T-helper 2 cell (primary cell): ENCODE measurements at regions not wholly inside any gene's neighbourhood (a gene's known extent, or its start where the extent isn't known, plus 50 kb on each side); places are given as distances from the start of the nearest gene placed in this dataset.
"Not testable (repeated sequence)": the region's sequence is repeated elsewhere in the genome, so short reads cannot be mapped to it uniquely, and the experiment has no call there.

Experiments used
- DNase-seq, 5 experiments: peaks; one replicate each; pipeline versions ENCODE4 v3.0.0 to v3.0.0-alpha.2; 2012 to 2022

DNA sequence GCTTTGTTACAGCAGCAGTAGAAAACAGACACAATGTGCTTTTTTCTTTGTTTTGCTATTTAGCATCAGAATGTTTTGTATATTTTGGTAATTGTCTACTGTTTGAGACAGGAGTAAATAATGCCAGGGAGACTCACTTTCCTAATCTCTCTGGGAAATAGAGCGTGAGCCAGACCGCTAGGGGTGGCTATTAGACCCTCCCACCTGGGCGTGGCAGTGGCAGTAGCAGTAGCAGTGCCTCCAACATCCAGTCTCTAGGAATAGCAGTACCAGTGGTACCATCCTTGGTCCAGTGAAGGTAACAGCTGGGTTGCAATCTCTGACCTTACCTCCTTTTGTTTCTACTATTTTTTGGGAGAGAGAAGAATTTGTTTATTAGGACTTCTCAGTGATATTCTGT, 165.7 kb upstream of the MAGI2 start:
- no peak for DNase-seq

DNA sequence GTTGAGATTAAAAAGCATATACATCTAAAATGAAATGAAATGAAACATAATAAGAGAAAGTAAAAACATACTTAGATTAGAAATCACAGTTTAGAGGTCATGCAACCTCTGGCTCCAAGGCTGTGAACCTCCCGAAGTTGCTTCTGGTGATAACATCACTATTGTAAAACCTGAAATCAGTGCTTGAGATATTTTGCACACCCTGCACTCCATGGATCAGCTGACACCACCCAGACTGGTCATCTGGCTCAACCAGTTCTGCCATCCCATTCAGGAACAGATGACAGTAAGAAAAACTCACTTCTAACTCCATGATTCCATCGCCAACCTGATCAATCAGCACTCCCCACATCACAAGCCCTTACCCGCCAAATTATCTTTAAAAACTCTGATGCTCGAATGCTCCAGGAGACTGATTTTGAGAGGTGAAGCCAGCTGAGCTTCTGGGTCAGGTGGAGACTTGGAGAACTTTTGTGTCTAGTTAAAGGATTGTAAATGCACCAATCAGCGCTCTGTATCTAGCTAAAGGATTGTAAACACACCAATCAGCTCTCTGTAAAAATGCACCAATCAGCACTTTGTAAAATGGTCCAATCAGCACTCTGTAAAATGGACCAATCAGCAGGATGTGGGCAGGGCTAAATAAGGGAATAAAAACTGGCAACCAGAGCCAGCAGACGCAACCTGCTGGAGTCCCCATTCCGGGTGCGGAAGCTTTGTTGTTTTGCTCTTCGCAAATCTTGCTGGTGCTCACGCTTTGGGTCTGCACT, 162.6 kb upstream of the MAGI2 start:
- DNase-seq = no peak

DNA sequence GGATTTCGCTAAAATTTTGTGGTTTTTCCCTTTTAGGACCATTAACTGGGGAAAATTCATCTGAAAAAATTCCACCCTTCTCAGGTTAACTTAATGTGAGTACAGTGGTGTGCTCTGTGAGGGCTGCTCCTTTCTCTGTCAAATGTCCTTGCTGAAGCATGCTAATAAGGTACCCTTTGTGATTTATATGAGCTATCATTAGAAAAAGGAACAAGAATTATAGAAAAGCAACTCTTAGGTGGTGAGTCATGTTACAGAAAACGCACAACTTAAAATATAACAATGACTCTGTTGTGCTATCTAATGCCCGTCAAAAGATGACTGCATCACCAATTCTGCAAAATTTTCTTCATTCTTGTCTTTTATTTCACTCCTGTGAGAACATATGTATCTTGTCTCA, 162.0 kb upstream of the MAGI2 start:
- no peak for DNase-seq

DNA sequence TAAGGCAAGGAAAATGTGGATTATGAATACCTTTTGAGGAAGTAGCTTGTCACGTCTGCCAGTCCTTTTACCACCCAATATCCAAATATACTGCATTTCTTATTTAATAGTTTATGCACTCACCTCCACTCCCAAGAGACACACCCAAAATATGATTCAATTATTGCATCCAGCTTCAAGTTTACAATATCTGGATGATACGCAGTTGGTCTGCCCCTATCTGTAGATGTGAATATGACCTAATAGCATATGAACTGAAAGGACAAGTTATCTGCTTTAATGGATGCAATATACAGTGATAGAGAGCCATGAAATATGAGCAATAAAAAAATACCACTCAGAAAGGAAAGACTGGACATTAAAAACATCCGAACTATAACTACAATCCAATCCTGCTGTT, 159.4 kb upstream of the MAGI2 start:
- no peak for DNase-seq

DNA sequence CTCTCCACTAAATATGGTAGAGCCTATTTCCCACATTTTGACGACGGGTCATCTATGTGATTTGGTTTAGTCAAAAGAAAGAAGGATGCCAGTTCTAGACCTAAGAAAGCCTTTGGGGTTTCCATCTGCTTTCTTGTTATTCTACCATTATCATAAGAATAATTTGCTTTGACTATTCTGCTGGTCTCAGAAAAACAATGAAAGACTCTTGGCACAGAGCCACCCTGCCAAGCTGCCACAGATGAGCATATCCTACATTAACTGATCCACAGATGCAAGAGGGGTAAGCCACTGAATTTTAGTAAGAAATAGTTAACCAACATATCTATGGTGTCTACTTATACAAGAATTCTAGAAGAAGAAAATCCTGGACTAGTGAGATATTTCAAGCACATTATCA, 158.6 kb upstream of the MAGI2 start:
- no peak for DNase-seq

DNA sequence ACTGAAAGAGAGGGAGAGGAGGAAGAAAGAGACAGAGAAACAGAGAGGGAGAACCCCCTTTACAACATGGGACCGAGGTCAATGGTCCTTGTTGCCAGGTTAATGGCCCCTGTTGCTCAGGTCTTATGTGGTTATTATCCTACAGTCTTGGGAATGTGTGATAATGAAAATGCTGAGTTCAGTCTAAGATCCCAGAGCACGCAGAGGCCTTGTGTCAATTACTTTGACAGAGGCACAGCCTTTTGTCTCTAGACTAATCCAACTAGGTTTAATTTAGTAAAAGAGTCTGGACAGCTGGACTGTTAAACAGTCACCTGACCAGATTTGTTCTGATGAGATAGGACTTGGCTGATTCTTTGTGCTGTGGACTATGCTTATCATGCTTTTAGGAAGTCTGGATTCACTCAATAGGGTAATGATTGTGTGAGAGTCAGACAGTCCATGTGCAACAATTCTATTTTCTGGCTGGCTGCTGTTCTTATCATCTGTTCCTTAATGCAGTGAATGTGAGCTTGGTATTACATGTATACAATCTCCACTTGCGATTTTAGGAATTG, 157.4 kb upstream of the MAGI2 start:
- no peak for DNase-seq

DNA sequence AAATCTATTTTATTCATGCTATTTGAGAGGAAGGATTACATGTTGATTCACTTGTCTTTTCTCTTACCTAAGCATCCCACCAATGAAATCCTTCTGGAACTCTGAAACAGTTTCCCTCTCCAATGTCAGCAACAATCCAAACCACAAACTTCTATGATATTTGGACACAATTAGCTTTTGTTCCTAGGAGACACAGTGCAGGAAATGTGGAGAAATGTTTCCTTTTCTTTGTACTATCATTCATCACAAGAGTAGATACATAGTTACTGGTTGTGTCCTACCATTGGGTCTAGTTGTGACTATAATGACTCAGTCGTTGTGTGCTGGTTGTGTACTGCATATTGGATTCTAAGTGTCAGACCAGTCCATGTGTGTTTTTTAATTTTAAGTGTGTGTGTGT, 156.8 kb upstream of the MAGI2 start:
- no peak for DNase-seq

DNA sequence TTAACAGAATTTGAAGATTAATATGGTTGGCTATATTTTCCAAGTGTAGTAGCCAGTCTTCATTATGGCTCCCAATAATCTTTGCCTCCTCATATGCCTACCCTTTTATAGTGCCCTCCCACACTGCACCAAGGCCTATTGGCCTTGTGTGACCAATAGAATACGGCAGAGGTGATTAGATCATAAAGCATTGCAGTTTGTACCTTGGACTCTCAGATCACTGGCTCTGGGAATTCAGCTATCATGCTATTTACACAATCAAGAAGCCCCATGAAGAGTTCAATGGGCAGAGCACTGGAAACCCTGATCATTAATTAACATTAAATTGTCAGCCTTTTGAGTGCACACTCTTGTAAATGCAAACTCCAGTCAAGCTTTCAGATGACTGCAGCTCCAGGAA, 154.5 kb upstream of the MAGI2 start:
- DNase-seq = no peak

DNA sequence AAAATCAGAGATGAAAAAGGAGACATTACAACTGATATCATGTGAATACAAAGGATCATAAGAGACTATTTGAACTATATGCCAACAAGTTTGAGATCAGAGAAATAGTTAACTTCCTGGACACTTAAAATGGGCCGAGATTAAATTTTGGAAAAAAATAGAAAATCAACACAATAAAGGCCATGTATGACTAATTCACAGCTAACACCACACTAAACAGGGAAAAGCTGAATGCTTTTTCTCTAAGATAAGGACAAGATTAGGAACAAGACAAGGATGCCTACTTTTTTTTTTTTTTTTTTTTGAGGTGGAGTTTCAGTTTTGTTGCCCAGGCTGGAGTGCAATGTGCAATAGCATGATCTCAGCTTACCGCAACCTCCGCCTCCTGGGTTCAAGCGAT, 151.4 kb upstream of the MAGI2 start:
- DNase-seq = no peak

DNA sequence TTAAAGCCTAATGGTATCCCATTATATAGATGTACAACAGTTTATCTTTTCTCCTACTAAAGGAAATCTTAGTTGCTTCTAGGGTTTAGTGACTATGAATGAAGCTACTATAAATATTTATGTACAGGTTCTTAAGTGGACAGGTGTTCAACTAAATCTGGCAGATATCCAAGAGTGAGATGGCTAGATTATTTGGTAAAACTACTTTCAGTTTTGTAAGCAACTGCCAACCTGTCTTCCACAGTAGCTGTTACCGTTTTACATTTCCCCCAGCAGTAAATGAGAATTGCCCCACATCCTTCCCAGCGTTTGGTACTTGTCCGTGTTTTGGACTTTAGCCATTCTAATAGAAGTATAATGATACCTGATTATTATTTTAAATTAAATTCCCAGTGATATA, 144.9 kb upstream of the MAGI2 start:
- DNase-seq = no peak

DNA sequence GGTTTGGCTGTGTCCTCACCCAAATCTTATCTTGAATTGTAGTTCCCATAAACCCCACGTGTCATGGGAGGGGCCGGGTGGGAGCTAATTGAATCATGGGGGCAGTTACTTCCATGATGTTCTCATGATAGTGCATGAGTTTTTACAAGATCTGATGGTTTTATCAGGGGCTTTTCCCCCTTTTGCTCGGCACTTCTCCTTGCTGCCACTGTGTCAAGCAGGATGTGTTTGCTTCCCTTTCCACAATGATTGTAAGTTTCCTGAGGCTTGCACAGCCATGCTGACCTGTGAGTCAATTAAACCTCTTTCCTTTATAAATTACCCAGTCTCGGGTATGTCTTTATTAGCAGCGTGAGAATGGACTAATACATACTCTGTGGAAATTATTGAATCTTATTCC, 141.2 kb upstream of the MAGI2 start:
- not testable (repeated sequence) for DNase-seq

DNA sequence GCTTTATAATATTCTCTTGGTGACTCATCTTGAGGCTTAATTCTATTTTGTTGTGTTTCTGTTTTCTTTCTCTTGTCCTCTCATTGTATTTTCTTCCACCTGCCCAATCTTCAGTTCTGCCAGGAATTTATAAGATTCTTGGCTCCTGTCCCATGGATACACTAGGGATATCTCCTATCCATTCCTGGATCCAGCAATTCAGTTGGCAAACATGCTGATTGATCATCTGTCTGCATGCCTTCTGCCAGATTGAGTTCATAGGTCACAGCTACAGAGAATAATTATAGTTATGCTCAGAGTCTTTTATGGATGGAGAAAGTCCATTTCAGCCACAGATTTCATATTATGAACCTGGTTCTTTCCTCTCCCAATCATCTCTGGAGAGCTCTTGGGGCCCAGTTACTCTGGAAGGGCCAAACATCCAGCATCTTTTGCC, 140.4 kb upstream of the MAGI2 start:
- DNase-seq = no peak

DNA sequence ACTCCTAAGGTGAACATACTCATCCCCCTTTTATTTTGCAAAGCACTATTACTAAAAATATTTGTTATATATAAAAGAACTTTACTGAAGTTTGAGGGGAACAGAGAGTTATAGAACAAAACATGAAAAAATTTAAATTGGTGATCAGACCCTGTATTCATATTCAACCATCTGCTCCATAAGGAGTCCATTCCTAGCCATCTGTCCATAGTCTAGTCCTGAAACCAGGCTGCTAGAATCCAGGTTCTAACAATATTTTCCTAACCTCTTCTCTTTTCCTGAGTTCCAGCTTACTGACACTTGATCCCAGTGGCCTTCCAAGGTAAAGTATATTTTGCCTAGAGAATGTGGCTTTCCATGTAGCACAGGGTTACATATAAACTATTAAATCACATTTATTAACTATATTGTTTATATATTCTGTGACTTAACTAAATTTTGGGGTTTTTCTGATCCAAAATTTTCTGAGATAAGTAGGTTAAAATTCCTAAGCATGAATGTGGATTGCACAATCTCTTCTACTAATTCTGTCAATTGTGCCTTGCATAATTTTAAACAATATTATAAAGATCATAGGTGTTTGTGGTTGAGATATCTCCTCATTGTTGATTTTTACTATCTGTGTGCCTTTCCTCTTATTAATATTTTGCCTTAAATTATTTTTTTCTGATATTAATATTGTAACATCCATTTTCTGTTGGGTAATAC, 137.6 kb upstream of the MAGI2 start:
- DNase-seq = no peak

DNA sequence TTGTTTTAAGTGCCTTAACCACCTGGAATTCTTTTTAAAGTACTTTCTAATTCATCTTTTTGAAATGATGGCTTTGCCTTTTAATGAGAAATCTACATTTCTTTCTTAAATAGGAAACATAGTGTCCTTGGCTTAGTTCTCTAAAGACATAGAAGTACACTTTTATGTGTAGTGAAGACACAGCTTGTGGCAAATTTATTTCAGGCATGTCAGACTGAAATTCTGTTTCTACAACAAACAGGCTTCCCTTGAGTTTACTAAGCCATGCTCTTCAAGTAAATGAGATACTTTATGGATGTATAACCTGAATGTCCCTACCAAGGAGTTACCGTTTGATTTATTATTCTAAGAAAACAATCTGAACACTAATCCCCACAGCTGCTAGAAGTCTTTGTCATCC, 136.9 kb upstream of the MAGI2 start:
- DNase-seq = no peak

DNA sequence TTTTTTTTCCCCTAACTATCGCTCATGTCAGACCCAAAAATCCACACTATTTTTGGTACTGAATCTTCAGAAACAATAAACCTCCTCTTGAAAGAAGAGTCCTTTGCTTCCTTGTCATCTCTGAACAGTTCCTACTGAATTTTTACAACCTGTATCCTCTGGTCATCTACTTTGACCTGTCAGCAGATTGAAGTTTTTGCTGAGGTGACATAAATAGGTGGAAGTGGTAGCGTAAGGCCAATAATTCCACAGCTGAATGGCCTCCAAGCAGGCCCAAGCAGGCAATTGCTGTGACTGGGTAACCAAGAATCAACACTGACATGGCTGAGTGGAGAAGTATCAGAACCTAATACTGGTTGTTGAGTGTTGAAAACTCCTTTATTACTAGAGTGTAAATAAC, 117.4 kb upstream of the MAGI2 start:
- no peak for DNase-seq

DNA sequence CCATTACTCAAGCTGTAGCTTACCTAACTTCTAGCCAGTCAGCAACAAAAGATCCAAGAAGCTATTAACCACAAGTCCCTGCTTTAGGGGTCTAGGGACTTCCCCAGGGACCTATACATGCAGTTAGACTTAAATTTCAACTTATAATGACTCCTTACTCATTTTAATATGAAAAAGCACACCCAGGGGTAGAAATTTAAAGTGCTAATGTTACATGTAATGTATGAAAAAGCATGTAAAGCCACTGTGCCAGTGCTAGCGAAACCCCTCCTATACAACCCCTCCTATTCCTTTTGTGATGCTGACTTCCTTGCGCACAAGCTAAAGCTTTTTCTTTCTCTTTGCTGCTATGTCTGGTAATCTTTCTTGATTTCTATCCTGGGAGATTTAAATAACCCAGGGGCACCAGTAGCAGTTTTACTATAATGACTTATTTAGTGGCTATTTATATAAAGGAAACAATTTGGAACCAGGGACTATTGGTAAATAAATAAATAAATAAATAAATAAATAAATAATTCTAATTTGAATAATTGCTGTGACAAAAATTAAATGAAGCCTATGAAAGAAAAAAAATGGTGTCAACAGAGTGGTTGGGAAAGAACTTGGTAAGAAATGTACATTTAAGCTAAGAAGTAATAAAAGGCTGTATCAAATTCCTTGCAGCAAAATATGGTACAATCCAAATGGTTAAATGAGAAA, 110.5 kb upstream of the MAGI2 start:
- DNase-seq = no peak

DNA sequence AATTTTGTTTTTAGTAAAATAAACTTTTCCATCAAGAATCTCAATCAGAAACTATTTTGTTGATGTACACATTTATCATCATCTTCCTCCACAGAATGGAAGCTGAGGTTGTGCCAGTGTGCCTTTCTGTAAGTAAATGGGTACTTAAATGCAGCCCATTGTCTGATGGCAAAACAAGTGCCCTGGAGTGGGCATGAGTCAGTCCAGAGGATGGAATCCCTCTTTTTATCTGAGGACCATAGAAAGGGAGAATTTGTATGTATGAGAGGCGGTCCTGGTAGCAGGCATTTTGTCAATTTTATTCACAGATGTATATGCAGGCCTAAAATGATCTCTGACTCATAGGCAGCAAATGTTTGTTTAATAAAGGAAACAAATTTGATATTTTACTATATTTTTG, 102.1 kb upstream of the MAGI2 start:
- DNase-seq = no peak

DNA sequence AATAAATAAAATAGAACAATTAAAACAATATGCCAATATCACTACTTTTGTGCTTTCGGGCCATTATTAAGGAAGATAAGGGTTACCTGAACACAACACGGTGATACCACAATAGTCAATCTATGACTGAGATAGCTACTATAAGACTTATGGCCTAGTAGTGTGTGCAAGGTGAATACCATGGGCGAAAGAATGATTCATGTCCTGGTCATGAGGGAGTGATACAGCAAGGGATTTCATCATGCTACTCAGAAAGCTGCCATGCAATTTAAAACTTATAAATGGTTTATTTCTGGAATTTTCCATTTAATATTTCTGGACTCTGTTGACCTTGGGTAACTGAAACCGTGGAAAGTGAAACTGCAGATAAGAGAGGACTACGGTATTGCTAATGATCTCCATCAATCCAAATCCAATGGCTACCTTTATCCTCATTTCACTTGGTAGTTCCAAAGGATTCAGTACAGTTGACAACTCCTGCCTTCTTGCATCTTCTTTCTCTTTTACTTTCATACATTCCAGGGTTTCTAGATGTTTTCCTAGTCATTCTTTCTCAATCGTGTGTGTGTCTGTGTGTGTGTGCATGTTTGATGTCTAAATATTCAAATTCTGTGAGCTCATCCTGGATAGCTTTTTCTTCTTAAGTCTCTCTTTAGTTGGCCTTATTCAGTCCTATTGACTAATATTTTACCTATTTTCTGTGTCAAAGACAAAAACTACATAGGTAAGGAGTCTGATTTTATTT, 100.5 kb upstream of the MAGI2 start:
- DNase-seq = no peak

DNA sequence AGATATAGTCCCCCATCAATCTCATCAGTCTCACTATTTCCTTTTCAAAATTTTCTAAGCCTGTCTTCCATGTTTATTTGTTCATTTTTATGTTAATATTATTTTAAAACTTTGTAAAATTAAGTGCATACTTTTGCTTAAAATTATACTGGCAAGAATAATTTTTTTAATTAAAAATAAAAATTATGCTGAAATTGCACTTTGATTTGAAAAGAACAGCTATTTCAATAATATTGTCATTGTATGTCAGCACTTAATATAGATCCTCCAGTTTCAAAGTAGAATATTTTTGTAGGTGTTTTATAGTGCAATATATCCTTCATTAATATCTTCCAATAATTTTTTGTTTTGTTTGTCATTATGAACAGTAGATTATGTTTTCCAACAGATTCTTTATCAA, 99.0 kb upstream of the MAGI2 start:
- no peak for DNase-seq

DNA sequence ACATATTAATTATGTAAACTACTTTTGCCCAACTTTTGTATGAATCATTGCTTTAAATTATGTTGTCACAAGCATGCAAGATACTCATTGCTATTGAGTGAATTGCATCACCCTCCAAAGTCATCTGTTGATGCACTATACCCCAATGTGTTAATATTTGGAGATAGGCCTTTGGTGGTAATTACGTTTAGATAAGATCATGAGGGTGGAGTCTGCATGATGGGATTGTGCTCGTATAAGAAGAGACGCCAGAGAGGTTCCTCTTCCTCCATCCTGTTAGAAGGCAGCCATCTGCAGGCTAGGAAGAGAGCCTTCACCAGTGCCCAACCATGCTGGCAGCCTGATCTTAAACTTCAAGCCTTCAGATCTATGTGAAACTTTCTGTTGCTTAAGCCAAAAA, 95.3 kb upstream of the MAGI2 start:
- DNase-seq = no peak

DNA sequence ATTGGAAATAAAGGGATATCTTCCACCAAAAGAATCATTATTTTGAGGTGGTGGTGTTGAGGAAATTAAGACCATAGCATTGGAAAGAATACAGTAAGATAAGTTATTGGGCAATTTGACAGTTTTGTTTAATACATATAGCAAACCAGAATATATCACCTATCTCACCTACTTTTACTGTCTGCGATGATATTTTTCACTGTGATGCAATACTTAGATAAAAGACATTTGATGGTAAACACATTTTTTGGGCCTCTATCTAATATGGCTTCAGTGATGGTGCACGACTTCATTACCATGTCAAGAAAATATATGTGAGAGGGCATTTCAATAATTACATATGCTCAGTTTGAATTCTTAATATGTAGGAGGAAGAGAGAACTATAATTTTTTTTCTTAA, 93.7 kb upstream of the MAGI2 start:
- DNase-seq = no peak

DNA sequence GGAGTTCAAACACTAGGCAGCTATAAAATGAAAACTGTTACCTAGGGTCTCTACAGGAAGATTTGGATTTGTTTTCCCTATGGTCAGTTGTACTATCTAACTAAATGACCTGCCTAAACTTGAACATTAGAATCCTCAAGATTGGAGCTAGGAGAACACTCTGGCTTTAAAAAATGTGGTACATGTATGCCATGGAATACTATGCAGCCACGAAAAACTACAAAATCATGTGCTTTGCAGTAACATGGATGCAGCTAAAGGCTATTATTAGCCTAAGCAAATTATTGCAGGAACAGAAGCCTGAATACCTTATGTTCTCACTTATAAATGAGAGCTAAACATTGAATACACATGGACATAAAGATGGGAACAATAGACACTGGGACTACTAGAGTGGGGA, 87.1 kb upstream of the MAGI2 start:
- DNase-seq = no peak

DNA sequence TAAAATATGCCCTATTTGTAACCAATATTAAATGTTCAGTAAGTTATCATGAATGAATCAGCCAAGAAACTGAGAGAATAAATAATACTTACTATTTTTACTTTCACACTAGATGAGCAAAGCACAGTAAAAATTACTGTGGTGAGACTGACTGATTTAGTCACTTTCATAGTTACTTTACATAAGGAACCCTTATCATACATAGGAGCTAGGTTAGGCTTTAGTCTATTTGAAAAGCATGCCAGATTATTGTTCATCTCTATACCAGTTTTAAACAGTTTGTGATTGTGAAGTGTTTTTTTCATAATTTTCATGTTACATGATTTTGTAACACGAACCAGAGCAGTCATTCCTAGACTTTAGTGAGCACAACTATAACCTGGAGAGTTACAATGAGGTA, 80.7 kb upstream of the MAGI2 start:
- DNase-seq = no peak
